ENCODE measurements at regions not wholly inside any gene's neighbourhood (a gene's known extent, or its start where the extent isn't known, plus 50 kb on each side); places are given as distances from the start of the nearest gene placed in this dataset.

GRCh38 chr1:209384710-209385550, 198.6 kb upstream of the CAMK1G start:
- H3K4me1 Mint-ChIP-seq, result peaks cover 72% of the 10 kb centered on the region
- H3K36me3 Mint-ChIP-seq (ENCODE audit: low read depth), result peaks cover 5% of the 10 kb centered on the region
- TF ChIP-seq, protein P1, sequence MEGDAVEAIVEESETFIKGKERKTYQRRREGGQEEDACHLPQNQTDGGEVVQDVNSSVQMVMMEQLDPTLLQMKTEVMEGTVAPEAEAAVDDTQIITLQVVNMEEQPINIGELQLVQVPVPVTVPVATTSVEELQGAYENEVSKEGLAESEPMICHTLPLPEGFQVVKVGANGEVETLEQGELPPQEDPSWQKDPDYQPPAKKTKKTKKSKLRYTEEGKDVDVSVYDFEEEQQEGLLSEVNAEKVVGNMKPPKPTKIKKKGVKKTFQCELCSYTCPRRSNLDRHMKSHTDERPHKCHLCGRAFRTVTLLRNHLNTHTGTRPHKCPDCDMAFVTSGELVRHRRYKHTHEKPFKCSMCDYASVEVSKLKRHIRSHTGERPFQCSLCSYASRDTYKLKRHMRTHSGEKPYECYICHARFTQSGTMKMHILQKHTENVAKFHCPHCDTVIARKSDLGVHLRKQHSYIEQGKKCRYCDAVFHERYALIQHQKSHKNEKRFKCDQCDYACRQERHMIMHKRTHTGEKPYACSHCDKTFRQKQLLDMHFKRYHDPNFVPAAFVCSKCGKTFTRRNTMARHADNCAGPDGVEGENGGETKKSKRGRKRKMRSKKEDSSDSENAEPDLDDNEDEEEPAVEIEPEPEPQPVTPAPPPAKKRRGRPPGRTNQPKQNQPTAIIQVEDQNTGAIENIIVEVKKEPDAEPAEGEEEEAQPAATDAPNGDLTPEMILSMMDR (conservative IDR thresholded peaks at IDR 0.05), result no peak
- Histone ChIP-seq H3K27ac (ENCODE audit: low read depth, low read length) (no peak overlapping the region), H3K4me1 (ENCODE audit: control insufficient read depth, insufficient read depth, low read length) (peaks cover 46% of the 10 kb centered on the region), H3K36me3 (ENCODE audit: control insufficient read depth, insufficient read depth, low read length) (no peaks in the 10 kb centered on the region), H3K27me3 (ENCODE audit: control insufficient read depth, insufficient read depth, low read length, poor library complexity, severe bottlenecking) (no peaks in the 10 kb centered on the region), H3K9ac (ENCODE audit: extremely low read depth, low read length, poor library complexity, severe bottlenecking) (no peak overlapping the region), H3K4me3 (ENCODE audit: low read length) (no peak overlapping the region), H3K9me3 (ENCODE audit: control insufficient read depth, low read length) (no peaks in the 10 kb centered on the region)
- peak overlapping the region; percentile 85 for H3K27ac Mint-ChIP-seq
- no peaks in the 10 kb centered on the region for H3K9me3 Mint-ChIP-seq
- WGBS, 2 experiments (ENCODE audit: insufficient coverage in 1 of 2, insufficient read length in 1 of 2), result 85 to 92% methylated on average over 2 of the region's 2 CpGs
- H3K27me3 Mint-ChIP-seq (ENCODE audit: insufficient read depth), result no peaks in the 10 kb centered on the region
- no peak overlapping the region for H3K4me3 Mint-ChIP-seq
- no peak for DNase-seq

GRCh38 chr1:209386156-209386555, 197.4 kb upstream of the CAMK1G start:
- WGBS, 2 experiments (ENCODE audit: insufficient coverage in 1 of 2, insufficient read length in 1 of 2), result 88 to 100% methylated on average over 1 to 2 of the region's 2 CpGs
- H3K9me3 Mint-ChIP-seq, result no peaks in the 10 kb centered on the region
- Histone ChIP-seq H3K4me3 (ENCODE audit: low read length) (no peak overlapping the region), H3K4me1 (ENCODE audit: control insufficient read depth, insufficient read depth, low read length) (peaks cover 52% of the 10 kb centered on the region), H3K9me3 (ENCODE audit: control insufficient read depth, low read length) (no peaks in the 10 kb centered on the region), H3K9ac (ENCODE audit: extremely low read depth, low read length, poor library complexity, severe bottlenecking) (no peak overlapping the region), H3K27me3 (ENCODE audit: control insufficient read depth, insufficient read depth, low read length, poor library complexity, severe bottlenecking) (no peaks in the 10 kb centered on the region), H3K36me3 (ENCODE audit: control insufficient read depth, insufficient read depth, low read length) (no peaks in the 10 kb centered on the region), H3K27ac (ENCODE audit: low read depth, low read length) (no peak overlapping the region)
- H3K27me3 Mint-ChIP-seq (ENCODE audit: insufficient read depth), result no peaks in the 10 kb centered on the region
- TF ChIP-seq, protein P1 (conservative IDR thresholded peaks at IDR 0.05), result no peak
- H3K27ac Mint-ChIP-seq, result no peak overlapping the region
- peaks cover 5% of the 10 kb centered on the region for H3K36me3 Mint-ChIP-seq (ENCODE audit: low read depth)
- no peak overlapping the region for H3K4me3 Mint-ChIP-seq
- no peak for DNase-seq
- H3K4me1 Mint-ChIP-seq, result peaks cover 71% of the 10 kb centered on the region

DNA sequence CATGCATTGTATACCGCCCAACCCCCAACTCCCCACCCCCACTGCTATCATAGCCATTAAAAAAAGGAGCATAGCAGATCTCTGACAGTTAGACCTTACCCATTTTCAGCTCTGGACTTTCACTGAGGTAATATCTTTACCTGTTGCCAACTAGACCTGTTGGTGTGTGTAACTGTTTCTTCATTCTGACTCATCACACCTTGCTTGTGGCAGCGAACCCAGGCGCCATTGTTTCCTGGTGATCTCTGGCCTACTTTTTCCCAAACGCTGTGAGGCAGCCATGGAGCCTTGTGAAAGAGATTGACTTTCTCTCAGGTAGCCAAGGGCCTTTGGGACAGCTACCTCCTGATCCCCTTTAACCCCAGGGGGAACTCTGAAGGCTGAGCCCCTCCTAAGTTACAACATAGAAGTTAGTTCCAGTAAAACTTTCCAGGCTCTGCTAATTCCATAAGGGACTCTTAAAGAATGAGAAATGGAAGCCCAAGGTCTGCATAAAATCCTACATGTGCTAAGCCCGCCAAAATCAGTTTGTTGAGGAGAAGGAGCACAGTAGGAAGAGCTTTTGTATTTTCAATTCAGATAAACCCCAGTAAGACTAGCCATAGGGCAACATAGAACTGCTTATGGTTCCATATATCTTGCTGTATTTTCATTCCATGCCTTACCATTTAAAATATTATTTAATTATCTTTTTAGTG, 196.1 kb upstream of the CAMK1G start:
- H3K36me3 ChIP-seq (ENCODE audit: control insufficient read depth, insufficient read depth, low read length), result no peaks in the 10 kb centered on the region
- H3K4me3 ChIP-seq (ENCODE audit: low read length), result no peak overlapping the region
- Mint-ChIP-seq H3K9me3 (no peaks in the 10 kb centered on the region), H3K36me3 (ENCODE audit: low read depth) (peaks cover 5% of the 10 kb centered on the region), H3K4me1 (peaks cover 77% of the 10 kb centered on the region), H3K27ac (peak overlapping the region; percentile 76), H3K4me3 (no peak overlapping the region), H3K27me3 (ENCODE audit: insufficient read depth) (no peaks in the 10 kb centered on the region)
- no peaks in the 10 kb centered on the region for H3K27me3 ChIP-seq (ENCODE audit: control insufficient read depth, insufficient read depth, low read length, poor library complexity, severe bottlenecking)
- H3K9me3 ChIP-seq (ENCODE audit: control insufficient read depth, low read length), result no peaks in the 10 kb centered on the region
- 87 to 89% methylated on average over 4 to 5 of the region's 5 CpGs for WGBS, 2 experiments (ENCODE audit: insufficient coverage in 1 of 2, insufficient read length in 1 of 2)
- no peak for DNase-seq
- TF ChIP-seq, protein P1 (conservative IDR thresholded peaks at IDR 0.05), result no peak
- H3K4me1 ChIP-seq (ENCODE audit: control insufficient read depth, insufficient read depth, low read length), result peaks cover 58% of the 10 kb centered on the region
- no peak overlapping the region for H3K9ac ChIP-seq (ENCODE audit: extremely low read depth, low read length, poor library complexity, severe bottlenecking)
- H3K27ac ChIP-seq (ENCODE audit: low read depth, low read length), result no peak overlapping the region

All from endodermal cell (in vitro differentiated cells).